ENCODE measurements at regions not wholly inside any gene's neighbourhood (a gene's known extent, or its start where the extent isn't known, plus 50 kb on each side); places are given as distances from the start of the nearest gene placed in this dataset.

DNA sequence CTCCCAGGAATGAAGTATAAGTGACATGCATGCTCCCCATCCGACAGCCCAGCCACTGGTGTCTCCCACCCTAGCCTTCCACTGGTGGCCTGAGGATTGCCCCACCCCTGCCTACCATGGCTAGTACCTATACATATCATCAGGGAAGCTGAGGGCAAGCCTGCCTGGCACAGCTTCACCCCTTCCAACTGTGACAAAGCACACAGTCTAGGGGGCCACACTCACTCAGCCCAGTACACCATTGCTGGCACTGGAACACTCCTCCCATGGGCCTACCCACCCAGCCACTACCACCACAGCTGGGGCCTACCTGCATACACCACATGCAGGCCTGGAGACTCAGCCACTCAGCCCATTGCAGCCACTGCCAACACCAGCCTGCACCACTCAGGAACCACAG lies 393.1 kb upstream of the STEAP1 start:
- Histone ChIP-seq H3K4me1 (ENCODE audit: insufficient read depth, low read length) (no peaks in the 10 kb centered on the region), H3K36me3 (ENCODE audit: insufficient read depth, low read length) (no peaks in the 10 kb centered on the region), H2AFZ (ENCODE audit: low read length) (no peak overlapping the region), H3K4me3 (ENCODE audit: insufficient read depth, low read length) (no peak overlapping the region), H3K79me2 (ENCODE audit: insufficient read depth, low read length) (no peaks in the 10 kb centered on the region), H3K9me3 (ENCODE audit: low read depth, low read length) (no peaks in the 10 kb centered on the region), H3K27ac (ENCODE audit: low read depth, low read length) (no peak overlapping the region), H3K4me2 (ENCODE audit: insufficient read depth, low read length) (no peak overlapping the region), H4K20me1 (ENCODE audit: insufficient read depth, low read length) (no peaks in the 10 kb centered on the region), H3K27me3 (ENCODE audit: insufficient read depth, low read length) (no peaks in the 10 kb centered on the region)
- no peak for DNase-seq (ENCODE audit: insufficient read length, low spot score, missing footprints)
- TF ChIP-seq, protein P1, sequence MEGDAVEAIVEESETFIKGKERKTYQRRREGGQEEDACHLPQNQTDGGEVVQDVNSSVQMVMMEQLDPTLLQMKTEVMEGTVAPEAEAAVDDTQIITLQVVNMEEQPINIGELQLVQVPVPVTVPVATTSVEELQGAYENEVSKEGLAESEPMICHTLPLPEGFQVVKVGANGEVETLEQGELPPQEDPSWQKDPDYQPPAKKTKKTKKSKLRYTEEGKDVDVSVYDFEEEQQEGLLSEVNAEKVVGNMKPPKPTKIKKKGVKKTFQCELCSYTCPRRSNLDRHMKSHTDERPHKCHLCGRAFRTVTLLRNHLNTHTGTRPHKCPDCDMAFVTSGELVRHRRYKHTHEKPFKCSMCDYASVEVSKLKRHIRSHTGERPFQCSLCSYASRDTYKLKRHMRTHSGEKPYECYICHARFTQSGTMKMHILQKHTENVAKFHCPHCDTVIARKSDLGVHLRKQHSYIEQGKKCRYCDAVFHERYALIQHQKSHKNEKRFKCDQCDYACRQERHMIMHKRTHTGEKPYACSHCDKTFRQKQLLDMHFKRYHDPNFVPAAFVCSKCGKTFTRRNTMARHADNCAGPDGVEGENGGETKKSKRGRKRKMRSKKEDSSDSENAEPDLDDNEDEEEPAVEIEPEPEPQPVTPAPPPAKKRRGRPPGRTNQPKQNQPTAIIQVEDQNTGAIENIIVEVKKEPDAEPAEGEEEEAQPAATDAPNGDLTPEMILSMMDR (IDR thresholded peaks at IDR 0.05; ENCODE audit: extremely low read depth, low read depth, low read length): no peak

DNA sequence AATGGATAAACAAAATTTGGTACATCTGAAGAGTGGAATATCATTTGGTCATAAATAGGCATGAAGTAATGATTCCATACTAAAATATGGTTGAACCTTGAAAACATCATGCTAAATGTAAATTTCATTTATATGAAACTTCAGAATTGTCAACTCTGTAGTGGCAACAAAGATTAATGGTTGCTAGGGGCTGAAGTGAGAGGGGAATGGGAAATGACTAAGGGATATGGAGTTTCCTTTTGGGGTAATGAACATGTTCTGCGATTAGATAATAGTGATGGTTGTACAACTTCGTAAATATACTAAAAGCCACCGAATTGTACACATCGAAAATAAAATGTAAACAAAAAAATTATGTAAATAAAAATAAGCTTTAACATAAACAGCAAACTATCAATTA lies 384.1 kb upstream of the STEAP1 start:
- H3K4me3 ChIP-seq (ENCODE audit: insufficient read depth, low read length): no peak overlapping the region

DNA sequence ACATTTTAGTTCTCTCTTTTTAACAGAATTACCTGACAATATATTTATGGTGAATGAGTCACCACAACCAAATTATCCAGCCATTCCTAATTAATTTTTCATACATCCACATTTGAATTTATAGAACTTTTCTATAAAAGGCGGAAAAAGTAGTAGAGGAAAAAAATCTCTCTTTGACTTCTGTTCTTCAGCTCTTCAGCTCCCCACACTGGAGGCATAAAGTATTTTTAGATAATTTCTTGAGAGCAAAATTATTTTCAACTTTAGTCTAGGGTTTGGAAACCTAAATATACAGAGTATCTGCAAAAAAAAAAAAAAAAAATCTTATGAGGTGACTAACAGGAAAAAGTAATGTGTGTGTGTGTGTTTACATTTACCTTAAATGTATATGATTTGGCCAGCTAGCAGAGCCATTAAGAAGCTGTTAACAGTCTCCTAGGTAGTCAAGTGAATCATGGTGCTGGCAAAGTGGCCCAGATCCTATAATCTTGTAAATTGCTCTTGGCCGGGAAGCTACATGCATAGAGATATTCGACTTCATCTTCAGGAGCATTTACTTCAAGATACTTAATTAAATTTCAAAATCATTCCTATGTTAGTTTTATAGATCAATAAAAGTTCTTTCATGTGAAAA lies 383.1 kb upstream of the STEAP1 start:
- no peak for DNase-seq (ENCODE audit: insufficient read length, low spot score, missing footprints)
- TF ChIP-seq, protein P1 (IDR thresholded peaks at IDR 0.05; ENCODE audit: extremely low read depth, low read depth, low read length): no peak
- H3K4me3 ChIP-seq (ENCODE audit: insufficient read depth, low read length): no peak overlapping the region

More for the DNA sequence above, 384.1 kb upstream of the STEAP1 start:
- H3K79me2 ChIP-seq (ENCODE audit: insufficient read depth, low read length): no peaks in the 10 kb centered on the region
- TF ChIP-seq, protein P1 (IDR thresholded peaks at IDR 0.05; ENCODE audit: extremely low read depth, low read depth, low read length): no peak
- no peak overlapping the region for H2AFZ ChIP-seq (ENCODE audit: low read length)
- H3K27ac ChIP-seq (ENCODE audit: low read depth, low read length): no peak overlapping the region
- no peaks in the 10 kb centered on the region for H3K9me3 ChIP-seq (ENCODE audit: low read depth, low read length)
- no peaks in the 10 kb centered on the region for H3K4me1 ChIP-seq (ENCODE audit: insufficient read depth, low read length)
- no peaks in the 10 kb centered on the region for H3K36me3 ChIP-seq (ENCODE audit: insufficient read depth, low read length)
- no peaks in the 10 kb centered on the region for H3K27me3 ChIP-seq (ENCODE audit: insufficient read depth, low read length)
- no peaks in the 10 kb centered on the region for H4K20me1 ChIP-seq (ENCODE audit: insufficient read depth, low read length)
- DNase-seq (ENCODE audit: insufficient read length, low spot score, missing footprints): no peak
- no peak overlapping the region for H3K4me2 ChIP-seq (ENCODE audit: insufficient read depth, low read length)

DNA sequence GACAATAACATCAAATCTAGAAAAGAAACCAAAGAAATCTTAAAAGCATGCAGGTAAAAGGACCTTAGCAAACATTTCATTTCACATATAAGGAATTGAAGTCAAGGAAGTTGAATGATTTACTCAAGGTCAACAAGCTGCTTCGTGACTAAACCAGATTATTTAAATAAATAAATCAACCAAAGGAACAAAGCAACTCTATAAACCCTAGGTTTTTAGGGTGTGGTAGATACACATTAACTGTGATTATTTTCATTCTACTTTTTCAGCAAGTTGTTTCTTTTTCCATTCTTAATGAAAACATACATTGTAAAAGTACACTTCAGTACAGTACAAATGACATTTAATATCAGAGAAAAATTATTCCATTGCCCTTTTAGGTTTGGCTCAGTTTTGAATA lies 382.0 kb upstream of the STEAP1 start:
- no peak for DNase-seq (ENCODE audit: insufficient read length, low spot score, missing footprints)
- Histone ChIP-seq H3K4me2 (ENCODE audit: insufficient read depth, low read length) (no peak overlapping the region), H3K79me2 (ENCODE audit: insufficient read depth, low read length) (no peaks in the 10 kb centered on the region), H3K4me1 (ENCODE audit: insufficient read depth, low read length) (no peaks in the 10 kb centered on the region), H3K27me3 (ENCODE audit: insufficient read depth, low read length) (no peaks in the 10 kb centered on the region), H3K9me3 (ENCODE audit: low read depth, low read length) (no peaks in the 10 kb centered on the region), H2AFZ (ENCODE audit: low read length) (no peak overlapping the region), H3K27ac (ENCODE audit: low read depth, low read length) (no peak overlapping the region), H3K4me3 (ENCODE audit: insufficient read depth, low read length) (no peak overlapping the region), H4K20me1 (ENCODE audit: insufficient read depth, low read length) (no peaks in the 10 kb centered on the region), H3K36me3 (ENCODE audit: insufficient read depth, low read length) (no peaks in the 10 kb centered on the region)
- TF ChIP-seq, protein P1 (IDR thresholded peaks at IDR 0.05; ENCODE audit: extremely low read depth, low read depth, low read length): no peak

More for the DNA sequence above, 383.1 kb upstream of the STEAP1 start:
- no peaks in the 10 kb centered on the region for H3K79me2 ChIP-seq (ENCODE audit: insufficient read depth, low read length)
- no peaks in the 10 kb centered on the region for H3K36me3 ChIP-seq (ENCODE audit: insufficient read depth, low read length)
- no peak overlapping the region for H3K27ac ChIP-seq (ENCODE audit: low read depth, low read length)
- H3K4me1 ChIP-seq (ENCODE audit: insufficient read depth, low read length): no peaks in the 10 kb centered on the region
- H3K9me3 ChIP-seq (ENCODE audit: low read depth, low read length): no peaks in the 10 kb centered on the region
- H3K27me3 ChIP-seq (ENCODE audit: insufficient read depth, low read length): no peaks in the 10 kb centered on the region
- no peak overlapping the region for H3K4me2 ChIP-seq (ENCODE audit: insufficient read depth, low read length)
- H2AFZ ChIP-seq (ENCODE audit: low read length): no peak overlapping the region
- no peaks in the 10 kb centered on the region for H4K20me1 ChIP-seq (ENCODE audit: insufficient read depth, low read length)

All from osteoblast (primary cell).